Glomerular endothelial cell (primary cell): ENCODE measurements at regions not wholly inside any gene's neighbourhood (a gene's known extent, or its start where the extent isn't known, plus 50 kb on each side); places are given as distances from the start of the nearest gene placed in this dataset.

Source experiments
- DNase-seq: peaks from one replicate; pipeline ENCODE4 v3.0.0-alpha.2; 2011; ENCODE audit warnings: low read depth, low spot score; ENCODE audit errors: extremely low read depth

- no peak for DNase-seq
Measured at GRCh38 chr7:113486548-113486947, 368.2 kb upstream of the SMIM30 start.

- DNase-seq, result no peak
Measured at GRCh38 chr7:113483657-113484056, 365.3 kb upstream of the SMIM30 start.

DNA sequence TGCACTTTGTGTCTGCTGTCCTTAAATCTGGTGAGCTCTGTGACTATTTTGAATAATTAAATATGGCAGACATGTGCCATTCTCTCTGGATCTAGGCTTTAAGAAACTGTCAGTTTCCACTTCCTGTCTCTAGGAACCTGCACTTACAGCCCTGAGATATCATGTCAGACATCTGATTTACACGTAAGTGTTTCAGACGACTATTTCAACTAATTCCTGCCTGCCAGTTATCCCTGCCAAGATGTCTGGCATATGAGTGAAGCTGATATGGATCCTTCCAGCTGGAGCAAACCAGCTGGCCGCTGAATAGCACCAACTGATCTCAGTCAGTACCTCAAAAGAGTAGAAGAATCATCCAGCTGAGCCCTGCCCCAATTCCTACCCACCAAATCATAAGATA is 362.2 kb upstream of the SMIM30 start:
- DNase-seq, result no peak

DNA sequence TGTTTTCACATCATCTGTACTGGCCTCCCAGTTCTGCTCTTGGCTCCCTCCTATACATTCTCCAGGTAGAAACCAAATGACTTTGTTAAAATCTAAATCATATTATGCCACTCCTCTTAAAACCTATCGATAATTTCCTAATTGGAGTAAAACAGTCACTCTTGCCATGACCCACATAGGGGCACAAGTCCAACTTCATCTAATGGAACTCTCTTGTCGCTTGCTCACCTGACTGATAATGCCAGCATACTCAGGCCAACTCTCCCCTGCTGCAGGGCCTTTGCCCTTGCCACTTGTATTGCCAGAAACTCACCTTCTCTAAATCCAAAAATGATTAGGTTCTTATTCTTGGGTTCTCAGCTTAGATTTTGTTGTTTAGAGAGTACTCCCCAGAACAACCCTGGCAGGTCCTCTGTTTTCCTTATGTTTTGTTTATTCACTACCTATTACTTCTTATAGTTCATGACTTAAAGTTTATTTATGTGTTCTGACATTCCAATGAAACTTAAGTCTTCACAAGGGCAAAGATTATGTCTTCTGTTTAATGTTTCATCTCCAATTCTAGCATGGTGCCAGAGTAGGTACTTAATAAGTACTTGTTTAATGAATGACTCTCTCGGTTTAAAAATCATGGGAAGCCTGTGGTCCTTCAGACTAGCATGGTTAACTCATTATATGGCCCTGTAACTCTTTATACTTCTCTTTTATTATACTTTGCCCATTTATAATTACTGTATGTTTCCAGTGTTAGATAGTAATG is 345.9 kb upstream of the SMIM30 start:
- DNase-seq, result no peak

DNA sequence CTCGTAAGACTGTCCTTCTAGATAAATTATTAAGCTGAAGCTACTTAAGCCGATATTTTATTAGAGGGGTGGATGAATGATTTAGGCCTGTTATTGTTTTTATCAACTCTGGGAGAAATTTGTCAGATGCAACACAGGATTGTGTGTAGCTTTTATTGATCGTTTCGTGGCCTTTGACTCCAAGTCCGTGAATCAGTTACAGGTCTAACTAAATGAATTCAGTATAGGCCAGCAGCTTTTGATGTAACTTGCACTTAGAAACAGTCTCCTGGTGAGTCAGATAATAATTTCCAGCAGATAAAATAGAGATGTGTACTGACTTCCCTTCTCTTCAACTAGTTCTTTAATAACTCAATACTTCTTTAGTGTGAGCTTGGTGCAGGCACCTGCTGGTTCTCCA is 341.7 kb upstream of the SMIM30 start:
- DNase-seq, result no peak

- DNase-seq, result no peak
Measured at GRCh38 chr7:113456533-113456932, 338.2 kb upstream of the SMIM30 start.

DNA sequence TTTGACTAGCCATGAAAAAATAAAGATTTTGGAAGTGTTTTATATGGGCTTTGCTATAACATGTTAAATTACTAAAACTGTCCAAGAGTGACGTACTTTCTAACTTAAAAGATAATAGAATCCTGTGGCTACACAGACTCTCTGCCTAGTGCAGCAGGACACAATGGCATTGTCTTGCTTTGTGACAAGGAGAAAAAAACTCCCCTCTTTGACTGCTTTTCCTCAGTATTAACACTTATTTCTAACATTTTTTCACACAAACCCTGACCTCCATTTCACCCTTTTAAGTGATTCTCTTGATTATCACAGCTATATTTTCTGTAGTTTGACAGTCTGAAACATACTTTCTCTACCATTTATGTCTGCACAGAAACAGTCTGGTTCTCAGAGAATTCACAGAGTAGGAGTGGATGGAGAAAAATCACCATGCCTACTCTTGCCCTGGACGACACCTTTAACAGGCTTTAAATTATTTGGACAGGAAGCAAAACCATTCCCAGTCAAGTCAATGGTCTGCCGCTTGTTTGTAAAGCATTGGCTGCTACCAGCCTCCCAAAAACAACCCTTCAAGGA is 336.3 kb upstream of the SMIM30 start:
- DNase-seq, result no peak

DNA sequence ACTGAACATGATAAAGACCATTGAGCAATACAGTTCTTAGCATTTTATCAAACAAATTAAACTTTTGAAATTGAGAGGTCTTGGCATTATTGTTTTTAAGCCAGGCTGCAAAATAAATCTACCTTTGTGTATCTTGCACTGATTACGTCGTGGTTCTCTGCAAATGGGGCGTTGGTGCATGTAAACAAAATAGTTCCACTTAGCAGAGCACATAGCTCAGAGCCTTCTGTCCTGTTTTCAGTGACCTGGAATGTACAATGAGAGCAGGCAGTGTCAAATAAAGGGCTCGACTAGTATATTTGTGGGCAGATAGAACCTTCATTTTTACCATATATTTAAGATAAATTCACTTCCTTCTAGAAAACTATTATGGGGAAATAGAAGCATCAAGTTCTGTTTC is 333.9 kb upstream of the SMIM30 start:
- no peak for DNase-seq

- DNase-seq, result no peak
Measured at GRCh38 chr7:113446791-113447190, 328.4 kb upstream of the SMIM30 start.

DNA sequence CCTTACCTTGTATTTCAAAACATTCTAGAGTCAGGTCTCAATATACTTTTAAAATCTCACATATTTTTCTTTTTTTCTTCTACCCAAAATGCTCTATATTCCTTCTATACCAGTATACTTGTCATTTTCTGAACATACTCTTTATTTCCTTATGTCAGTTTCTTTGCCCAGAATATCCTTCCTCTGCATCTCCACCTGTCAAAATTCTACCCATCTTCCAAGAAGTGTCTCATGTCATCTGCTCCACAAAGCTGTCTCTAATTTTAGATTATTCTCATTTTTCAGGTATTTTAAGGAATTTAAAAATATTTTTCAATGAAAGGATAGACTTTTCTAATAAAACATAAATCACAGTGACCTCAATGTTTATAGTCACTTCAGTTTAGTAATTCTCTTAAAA is 328.0 kb upstream of the SMIM30 start:
- no peak for DNase-seq

DNA sequence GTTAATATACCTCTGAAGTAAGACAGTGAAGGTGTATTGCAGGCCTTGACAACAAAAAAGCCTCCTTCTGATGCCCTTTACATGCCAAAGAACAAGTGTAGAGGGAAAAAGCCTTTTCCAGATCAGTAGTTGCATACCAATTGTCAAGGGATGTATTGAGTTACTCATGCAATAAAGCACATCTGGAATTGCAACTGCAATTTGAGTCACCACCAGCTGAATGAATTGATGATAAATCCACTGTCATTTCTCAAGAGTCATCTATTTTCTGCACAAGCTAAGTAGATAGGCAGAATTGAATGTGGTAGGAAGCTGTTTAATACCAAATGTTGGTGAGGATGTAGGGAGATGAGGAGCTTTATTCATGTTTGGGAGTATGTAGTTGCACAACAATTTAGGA is 325.9 kb upstream of the SMIM30 start:
- DNase-seq, result no peak

- DNase-seq, result no peak
Measured at GRCh38 chr7:113440173-113440572, 321.8 kb upstream of the SMIM30 start.

DNA sequence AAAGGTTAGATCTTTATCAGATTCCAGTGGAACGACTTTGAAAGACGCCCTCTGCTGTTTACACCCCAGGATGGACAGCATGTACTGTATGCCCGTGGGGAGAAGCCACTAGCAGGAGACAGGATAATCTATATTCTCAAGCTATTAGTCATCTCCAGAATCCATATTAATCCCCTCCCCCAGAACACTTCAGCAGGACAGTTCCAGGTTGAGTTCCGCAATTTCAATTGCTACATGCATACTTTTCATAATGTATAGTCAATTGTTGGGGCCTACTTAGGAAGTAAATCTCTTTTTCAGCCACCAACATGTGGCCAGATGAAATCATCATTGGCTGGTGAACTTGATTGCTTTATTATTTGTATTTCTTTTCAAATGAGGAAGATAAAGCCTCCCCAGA is 313.1 kb upstream of the SMIM30 start:
- no peak for DNase-seq

GRCh38 chr7:113424185-113424817 is 305.9 kb upstream of the SMIM30 start:
- DNase-seq, result no peak

DNA sequence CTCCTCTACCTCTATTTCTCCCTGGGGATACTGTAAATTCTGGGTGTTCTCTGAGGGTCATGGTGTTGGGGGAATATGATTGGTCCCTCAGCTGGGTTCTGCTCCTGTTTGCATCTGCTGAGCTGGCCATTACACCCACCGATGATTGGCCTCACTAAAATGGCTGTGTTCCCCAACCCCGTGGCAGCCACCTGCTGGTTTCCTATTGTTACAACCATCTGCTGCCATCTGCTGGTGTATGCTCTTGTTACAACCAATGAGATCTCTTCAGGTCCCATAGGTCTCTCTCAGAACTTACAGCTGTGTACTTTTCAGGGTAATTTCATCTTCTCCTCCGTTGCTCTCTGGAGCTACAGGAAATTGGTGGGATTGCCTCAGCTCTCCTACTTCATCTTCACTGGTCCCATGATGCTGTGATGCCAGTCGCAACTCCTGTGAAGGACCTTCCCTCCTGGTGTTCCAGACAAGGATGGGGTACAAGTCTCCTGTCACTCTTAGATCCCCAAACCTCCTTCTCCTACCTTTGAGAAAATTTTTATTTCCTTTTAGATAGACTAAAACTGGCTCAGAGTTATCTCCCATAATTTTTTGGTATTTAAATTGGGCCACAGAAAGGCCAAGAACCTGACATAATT is 303.5 kb upstream of the SMIM30 start:
- peak; percentile 62 for DNase-seq

DNA sequence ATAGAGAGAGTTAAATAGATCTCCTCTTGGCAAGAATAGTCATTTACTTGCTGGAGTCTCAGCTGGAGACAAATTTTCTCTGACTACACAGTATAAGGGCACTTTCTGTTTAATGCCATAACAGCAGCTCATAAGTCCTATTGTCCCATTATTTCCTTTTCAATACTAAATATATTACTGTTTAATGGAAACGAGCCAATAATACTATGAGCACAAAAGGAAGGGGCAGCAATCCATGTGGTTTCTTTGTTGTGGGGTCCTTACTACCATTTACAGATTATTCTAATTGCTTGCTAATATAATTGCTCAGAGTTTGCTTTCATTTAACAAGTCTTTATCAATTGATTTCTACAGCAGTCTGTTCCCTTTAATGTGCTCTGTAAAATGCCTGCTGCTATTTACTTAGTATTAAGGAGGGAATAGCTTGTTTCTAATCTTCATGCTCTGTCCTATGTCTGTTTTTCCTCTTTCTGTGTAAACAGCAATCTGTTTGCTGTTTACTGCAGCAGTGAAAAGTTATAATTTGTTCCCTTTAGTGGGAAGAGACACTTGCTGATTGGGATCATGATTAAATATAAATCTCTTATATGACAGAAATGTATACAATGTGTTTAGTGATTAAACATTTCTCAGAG is 296.2 kb upstream of the SMIM30 start:
- DNase-seq, result no peak

DNA sequence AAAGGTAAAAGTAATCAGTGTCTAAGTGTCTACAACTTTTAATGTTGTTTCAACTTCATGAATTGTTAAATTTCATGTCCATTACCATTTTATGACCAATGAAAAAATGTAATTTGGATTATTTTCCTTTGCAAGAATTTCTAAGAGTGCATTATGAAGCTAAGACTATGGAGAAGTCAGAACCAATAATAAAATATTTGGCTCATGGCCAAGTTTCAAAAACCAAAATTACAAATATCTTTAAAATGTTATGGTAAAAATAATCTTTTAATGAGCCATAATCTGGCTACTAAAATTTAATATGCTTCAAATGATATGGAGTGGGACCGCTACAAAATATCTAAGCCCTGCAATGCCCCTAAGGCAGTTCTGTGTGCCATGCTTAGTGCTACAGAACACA is 294.1 kb upstream of the SMIM30 start:
- no peak for DNase-seq

DNA sequence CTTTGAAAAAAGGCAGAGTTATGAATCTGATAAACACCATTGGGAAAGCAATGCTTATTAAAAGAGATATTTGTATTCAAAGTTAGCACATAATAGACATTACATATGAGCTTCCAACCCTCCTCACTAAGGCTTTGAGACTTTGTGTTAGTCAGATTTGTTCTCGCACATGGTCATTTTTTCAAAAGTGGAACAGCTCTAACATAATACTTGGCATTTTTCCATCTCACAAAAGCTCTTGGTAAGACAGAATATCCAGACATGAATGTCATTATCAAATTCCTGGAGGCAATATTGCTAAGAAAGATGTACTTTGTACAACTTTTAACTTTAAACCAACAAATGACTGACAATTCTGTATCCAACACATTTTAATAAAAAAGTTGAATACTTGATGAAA is 292.4 kb upstream of the SMIM30 start:
- no peak for DNase-seq

DNA sequence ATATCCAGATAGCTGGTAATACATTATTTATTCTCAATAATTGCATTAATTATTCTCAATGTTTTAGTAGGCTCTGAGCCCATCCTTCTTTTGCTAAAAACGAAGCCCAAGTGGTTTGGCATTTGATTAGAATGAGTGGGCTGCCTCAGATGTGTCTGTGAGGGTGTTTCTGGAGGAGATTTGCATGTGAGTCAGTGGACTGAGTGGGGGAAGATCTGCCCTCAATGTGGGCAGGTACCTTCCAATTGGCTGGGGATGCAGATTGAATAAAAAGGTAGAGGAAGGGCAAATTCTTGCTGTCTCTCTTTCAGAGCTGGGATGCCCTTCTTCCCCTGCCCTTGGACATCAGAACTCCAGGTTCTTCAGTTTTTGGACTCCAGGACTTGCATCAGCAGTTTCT is 290.6 kb upstream of the SMIM30 start:
- DNase-seq, result no peak

GRCh38 chr7:113405296-113406056 is 287.1 kb upstream of the SMIM30 start:
- DNase-seq, result no peak

GRCh38 chr7:113404245-113404644 is 285.9 kb upstream of the SMIM30 start:
- no peak for DNase-seq
